T-helper 1 cell treated with Interleukin-12 subunit alpha and Interleukin-12 subunit beta and Interleukin-4 antibody, amounts not matched to agents 30 μg/mL and 1 μg/mL, for 36 hours (primary cell): ENCODE measurements at regions not wholly inside any gene's neighbourhood (a gene's known extent, or its start where the extent isn't known, plus 50 kb on each side); places are given as distances from the start of the nearest gene placed in this dataset.
"Not testable (repeated sequence)": the region's sequence is repeated elsewhere in the genome, so short reads cannot be mapped to it uniquely, and the experiment has no call there.

Experiments used
- H3K27ac Mint-ChIP-seq: one replicate; pipeline ENCODE4 v1.8.0; 2021; ENCODE audit warnings: mild to moderate bottlenecking, mixed read lengths
- H3K27me3 Mint-ChIP-seq: one replicate; pipeline ENCODE4 v1.8.0; 2021; ENCODE audit warnings: low read depth, mixed read lengths
- H3K36me3 Mint-ChIP-seq: one replicate; pipeline ENCODE4 v1.8.0; 2021; ENCODE audit warnings: low read depth, mixed read lengths
- H3K4me1 Mint-ChIP-seq: one replicate; pipeline ENCODE4 v1.8.0; 2021; ENCODE audit warnings: low read depth, mixed read lengths
- H3K4me3 Mint-ChIP-seq: one replicate; pipeline ENCODE4 v1.8.0; 2021; ENCODE audit warnings: mild to moderate bottlenecking, moderate library complexity, mixed read lengths
- H3K9me3 Mint-ChIP-seq: one replicate; pipeline ENCODE4 v1.8.0; 2021; ENCODE audit warnings: mixed read lengths

DNA sequence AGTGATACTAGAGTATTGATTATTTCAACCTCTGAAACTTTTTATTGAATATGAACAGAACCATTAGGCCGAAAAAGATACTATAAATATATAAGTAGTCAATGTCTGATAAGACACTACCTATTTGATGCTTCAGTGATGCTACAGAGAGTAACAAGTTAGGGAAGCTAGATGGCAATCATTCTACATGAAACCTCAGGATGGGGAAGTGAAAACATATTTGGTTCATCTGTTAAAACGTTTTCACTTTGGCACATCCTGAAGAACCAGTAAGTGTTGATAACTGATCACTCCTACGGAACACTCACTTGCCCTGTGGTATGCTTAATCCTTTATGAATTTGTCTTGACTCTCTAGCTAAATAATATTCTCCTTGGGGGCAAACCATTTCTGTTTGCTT lies 1064.9 kb downstream of the NXPH1 start:
- Mint-ChIP-seq H3K27me3 (no peaks in the 10 kb centered on the region), H3K9me3 (peaks cover 14% of the 10 kb centered on the region), H3K4me3 (no peak overlapping the region), H3K36me3 (no peaks in the 10 kb centered on the region), H3K4me1 (no peaks in the 10 kb centered on the region), H3K27ac (no peak overlapping the region)

DNA sequence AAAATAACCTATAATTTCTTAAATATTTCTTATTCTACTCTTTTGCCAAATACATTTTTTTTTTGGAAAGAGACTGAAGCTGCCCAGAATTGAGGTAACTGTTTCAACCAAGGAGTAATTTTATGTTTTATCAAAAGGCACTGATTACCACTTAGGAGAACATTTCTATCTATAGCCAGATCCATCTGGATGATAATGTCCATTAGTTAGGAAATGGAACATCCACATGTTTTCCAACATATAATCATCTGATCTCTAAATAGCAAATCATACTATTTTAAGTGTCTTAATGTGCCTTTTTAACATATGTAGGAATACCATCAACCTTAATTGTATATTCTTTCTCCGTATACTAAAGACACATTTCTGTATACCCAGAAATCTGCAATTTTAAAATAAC lies 1068.9 kb downstream of the NXPH1 start:
- Mint-ChIP-seq H3K27ac (no peak overlapping the region), H3K36me3 (no peaks in the 10 kb centered on the region), H3K4me1 (no peaks in the 10 kb centered on the region), H3K4me3 (no peak overlapping the region), H3K27me3 (no peaks in the 10 kb centered on the region), H3K9me3 (peaks cover 13% of the 10 kb centered on the region)

DNA sequence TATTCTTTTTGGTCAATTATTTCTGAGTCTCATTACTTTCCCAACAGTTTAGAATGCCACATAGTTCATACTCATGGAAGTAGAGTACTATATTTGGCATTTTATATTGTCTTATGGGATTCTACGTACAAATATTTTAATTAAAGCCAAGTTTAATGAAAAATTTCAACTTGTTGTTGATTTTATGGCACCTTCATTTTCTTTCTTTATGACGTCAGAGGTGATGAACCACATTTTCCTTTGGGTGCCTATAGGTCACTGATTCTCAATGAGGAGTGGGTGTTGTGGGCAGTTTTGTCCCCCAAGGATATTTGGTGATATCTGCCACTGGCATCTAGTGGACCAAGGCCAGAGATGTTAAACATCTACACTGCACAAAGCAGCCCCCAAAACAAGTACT lies 1071.3 kb downstream of the NXPH1 start:
- peaks cover 11% of the 10 kb centered on the region for H3K9me3 Mint-ChIP-seq
- H3K4me3 Mint-ChIP-seq = no peak overlapping the region
- H3K27ac Mint-ChIP-seq = no peak overlapping the region
- no peaks in the 10 kb centered on the region for H3K4me1 Mint-ChIP-seq
- no peaks in the 10 kb centered on the region for H3K36me3 Mint-ChIP-seq
- no peaks in the 10 kb centered on the region for H3K27me3 Mint-ChIP-seq

DNA sequence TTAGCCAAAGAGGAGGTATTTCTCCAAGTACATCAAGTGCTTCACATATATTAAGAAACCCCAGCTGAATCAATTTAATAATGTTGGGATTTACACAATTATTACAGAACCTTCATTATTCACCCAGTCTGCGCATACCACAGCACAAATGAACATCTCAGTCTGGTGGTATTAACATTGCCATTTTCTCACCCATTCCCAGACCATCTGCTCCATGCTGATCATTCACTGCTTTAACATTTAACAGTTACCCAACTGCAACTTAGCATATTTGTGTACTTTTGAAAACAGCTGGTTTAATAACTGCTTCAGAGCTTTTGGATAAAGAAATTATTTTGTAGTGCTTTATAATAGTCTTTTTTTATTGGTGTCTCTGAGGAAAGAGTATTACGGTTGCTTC lies 1072.1 kb downstream of the NXPH1 start:
- H3K36me3 Mint-ChIP-seq = no peaks in the 10 kb centered on the region
- no peak overlapping the region for H3K27ac Mint-ChIP-seq
- H3K4me1 Mint-ChIP-seq = no peaks in the 10 kb centered on the region
- peaks cover 8% of the 10 kb centered on the region for H3K9me3 Mint-ChIP-seq
- H3K4me3 Mint-ChIP-seq = no peak overlapping the region
- no peaks in the 10 kb centered on the region for H3K27me3 Mint-ChIP-seq

DNA sequence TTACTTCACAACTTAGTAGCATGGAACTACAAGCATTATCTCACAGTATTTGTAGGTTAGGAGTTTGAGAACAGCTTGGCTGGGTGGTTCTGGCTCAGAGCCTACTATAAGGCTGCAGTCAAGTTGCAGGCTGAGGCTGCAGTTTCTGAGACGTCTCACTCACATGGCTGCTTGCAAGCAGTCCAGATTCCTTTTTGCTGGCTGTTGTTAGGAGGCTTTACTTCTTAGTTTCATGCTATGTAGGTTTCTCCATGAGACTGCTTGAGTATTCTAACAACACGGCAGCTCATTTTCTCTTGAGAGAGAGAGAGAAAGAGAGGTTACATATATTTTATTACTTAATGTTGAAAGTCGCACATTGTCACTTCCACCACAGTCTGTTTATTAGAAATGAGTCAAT lies 1073.9 kb downstream of the NXPH1 start:
- no peaks in the 10 kb centered on the region for H3K4me1 Mint-ChIP-seq
- no peaks in the 10 kb centered on the region for H3K27me3 Mint-ChIP-seq
- no peaks in the 10 kb centered on the region for H3K9me3 Mint-ChIP-seq
- H3K36me3 Mint-ChIP-seq = no peaks in the 10 kb centered on the region
- H3K4me3 Mint-ChIP-seq = no peak overlapping the region
- H3K27ac Mint-ChIP-seq = no peak overlapping the region

DNA sequence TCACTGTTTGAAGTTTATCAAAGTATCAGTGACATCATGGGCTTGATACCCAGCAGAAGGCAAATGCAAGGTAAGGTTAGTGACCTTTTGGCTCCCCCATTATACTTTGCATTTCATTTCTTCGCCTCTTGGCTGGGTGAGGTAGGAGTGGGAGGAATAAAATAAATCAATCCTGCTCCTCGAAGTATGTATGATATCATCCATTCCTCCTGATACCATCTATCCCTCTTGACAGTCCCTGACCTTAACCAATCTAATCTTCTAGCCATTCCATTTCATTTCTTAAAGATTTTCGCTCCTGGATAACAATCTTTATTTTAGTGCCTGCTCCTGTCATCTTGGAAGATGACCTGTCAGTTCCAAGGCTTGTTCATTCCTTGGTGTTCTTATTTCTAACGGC lies 1083.3 kb downstream of the NXPH1 start:
- H3K4me1 Mint-ChIP-seq = no peaks in the 10 kb centered on the region
- no peak overlapping the region for H3K27ac Mint-ChIP-seq
- H3K27me3 Mint-ChIP-seq = no peaks in the 10 kb centered on the region
- no peak overlapping the region for H3K4me3 Mint-ChIP-seq
- no peaks in the 10 kb centered on the region for H3K36me3 Mint-ChIP-seq
- H3K9me3 Mint-ChIP-seq = peaks cover 8% of the 10 kb centered on the region

DNA sequence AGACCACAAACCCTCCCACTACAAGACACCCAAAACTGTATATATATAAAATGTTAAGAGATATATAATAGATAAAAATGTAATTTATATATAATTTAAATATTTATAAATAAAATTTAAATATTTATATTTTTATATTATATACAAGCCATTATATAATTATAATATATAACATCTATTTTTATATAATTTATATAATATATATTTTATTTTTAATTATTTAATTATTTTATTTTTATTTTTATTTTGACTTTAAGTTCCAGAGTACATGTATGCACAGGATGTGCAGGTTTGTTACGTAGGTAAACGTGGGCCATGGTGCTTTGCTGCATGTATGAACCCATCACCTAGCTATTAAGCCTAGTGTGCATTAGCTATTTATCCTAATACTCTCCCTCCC lies 1090.2 kb downstream of the NXPH1 start:
- no peaks in the 10 kb centered on the region for H3K9me3 Mint-ChIP-seq
- H3K36me3 Mint-ChIP-seq = no peaks in the 10 kb centered on the region
- no peaks in the 10 kb centered on the region for H3K27me3 Mint-ChIP-seq
- H3K27ac Mint-ChIP-seq = no peak overlapping the region
- H3K4me3 Mint-ChIP-seq = no peak overlapping the region
- H3K4me1 Mint-ChIP-seq = no peaks in the 10 kb centered on the region

DNA sequence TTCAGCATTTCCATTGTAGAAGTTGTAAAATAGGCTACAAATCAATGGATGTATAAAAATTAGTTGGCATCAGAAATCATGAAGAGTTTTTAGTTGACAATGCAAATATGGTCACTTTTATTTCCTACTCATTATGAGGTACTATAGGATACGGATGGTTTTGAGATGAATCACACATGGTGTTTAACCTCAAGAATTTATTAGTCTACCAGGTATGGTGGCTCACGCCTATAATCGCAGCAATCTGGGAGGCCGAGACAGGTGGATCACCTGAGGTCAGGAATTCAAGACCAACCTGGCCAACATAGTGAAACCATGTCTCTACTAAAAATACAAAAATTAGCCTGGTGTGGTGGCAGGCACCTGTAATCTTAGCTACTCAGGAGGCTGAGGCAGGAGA lies 1119.0 kb downstream of the NXPH1 start:
- not testable (repeated sequence) for H3K4me1 Mint-ChIP-seq, H3K27me3 Mint-ChIP-seq, H3K9me3 Mint-ChIP-seq, H3K27ac Mint-ChIP-seq, H3K4me3 Mint-ChIP-seq, H3K36me3 Mint-ChIP-seq

DNA sequence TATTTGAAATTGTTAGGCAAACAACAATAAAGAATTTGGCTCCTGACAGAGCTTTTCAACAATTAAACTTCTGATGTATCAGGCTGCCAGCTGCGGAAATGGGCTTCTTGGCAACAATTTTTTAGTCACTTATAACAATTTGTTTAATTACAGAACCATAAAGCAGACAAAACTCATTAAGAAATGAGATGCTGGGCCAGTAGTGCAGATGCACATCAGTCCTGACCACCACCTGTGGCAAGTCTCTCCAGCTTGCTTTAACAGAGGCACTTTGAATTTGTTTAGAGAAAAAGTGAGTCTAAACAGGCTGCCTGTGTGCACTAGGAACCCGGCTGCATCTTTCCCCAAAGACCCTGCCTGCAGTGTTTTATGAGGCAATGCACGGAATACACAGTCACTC lies 1124.4 kb downstream of the NXPH1 start:
- no peaks in the 10 kb centered on the region for H3K4me1 Mint-ChIP-seq
- H3K27me3 Mint-ChIP-seq = no peaks in the 10 kb centered on the region
- H3K27ac Mint-ChIP-seq = no peak overlapping the region
- no peak overlapping the region for H3K4me3 Mint-ChIP-seq
- no peaks in the 10 kb centered on the region for H3K36me3 Mint-ChIP-seq
- no peaks in the 10 kb centered on the region for H3K9me3 Mint-ChIP-seq

DNA sequence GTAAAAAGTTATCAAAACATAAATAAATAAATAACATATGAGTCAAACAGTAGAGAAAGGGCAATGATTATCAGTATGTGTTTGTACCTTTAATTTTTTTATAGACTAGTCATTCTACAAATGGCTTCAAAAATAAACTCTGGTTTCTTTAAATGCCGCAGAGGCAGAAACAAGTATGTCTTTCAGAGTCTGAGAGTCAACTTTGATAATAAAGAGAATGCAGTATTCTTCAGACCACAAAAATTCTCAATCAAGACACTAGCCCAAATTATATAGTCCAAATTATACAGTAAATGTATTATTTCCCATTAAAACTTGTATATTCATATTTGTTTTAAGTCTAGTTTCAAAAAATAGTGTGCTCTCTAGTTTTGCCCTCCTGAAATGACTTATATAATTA lies 1142.3 kb downstream of the NXPH1 start:
- Mint-ChIP-seq H3K27me3 (no peaks in the 10 kb centered on the region), H3K9me3 (peaks cover 8% of the 10 kb centered on the region), H3K36me3 (no peaks in the 10 kb centered on the region), H3K4me1 (no peaks in the 10 kb centered on the region), H3K4me3 (no peak overlapping the region), H3K27ac (no peak overlapping the region)

DNA sequence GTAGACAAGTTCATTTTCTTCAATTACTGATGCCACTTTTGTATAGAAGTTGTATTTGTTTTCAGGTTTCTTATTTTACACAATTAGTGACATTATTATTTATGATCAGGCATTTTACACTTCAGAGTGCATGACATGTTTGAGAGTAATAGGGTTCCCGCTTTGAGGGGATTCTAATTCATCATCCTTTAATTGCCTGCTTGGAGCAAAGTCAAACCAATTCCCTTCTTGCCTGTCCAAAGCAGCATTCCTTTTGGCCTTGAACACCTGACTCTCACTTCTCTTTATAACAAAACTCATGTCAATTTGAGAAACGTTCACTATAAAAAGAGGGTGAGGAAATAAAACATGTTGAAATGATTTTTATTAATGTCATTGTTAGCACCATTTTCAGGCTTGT lies 1149.4 kb downstream of the NXPH1 start:
- Mint-ChIP-seq H3K4me3 (no peak overlapping the region), H3K27ac (no peak overlapping the region), H3K9me3 (peaks cover 8% of the 10 kb centered on the region), H3K27me3 (no peaks in the 10 kb centered on the region), H3K4me1 (no peaks in the 10 kb centered on the region), H3K36me3 (no peaks in the 10 kb centered on the region)

DNA sequence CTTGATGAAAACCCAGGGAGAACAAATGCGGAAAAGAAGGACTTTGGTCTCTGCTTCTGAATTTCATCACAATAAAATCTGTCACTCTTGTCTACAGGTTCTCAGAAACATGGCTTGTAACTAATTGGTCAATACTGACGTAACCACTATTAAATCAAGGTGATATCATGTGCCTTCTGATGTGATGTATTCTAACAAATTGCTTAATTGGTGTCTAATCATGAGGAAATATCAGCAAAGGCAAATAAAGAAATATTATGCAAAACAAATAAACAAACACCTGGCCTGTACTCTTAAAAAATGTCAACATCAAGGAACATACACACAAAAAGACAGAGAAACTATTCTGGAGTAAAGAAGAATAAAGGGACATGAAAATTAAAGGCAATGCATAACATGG lies 1165.0 kb downstream of the NXPH1 start:
- peaks cover 7% of the 10 kb centered on the region for H3K9me3 Mint-ChIP-seq
- no peak overlapping the region for H3K27ac Mint-ChIP-seq
- H3K4me1 Mint-ChIP-seq = no peaks in the 10 kb centered on the region
- H3K27me3 Mint-ChIP-seq = no peaks in the 10 kb centered on the region
- H3K4me3 Mint-ChIP-seq = no peak overlapping the region
- H3K36me3 Mint-ChIP-seq = no peaks in the 10 kb centered on the region

DNA sequence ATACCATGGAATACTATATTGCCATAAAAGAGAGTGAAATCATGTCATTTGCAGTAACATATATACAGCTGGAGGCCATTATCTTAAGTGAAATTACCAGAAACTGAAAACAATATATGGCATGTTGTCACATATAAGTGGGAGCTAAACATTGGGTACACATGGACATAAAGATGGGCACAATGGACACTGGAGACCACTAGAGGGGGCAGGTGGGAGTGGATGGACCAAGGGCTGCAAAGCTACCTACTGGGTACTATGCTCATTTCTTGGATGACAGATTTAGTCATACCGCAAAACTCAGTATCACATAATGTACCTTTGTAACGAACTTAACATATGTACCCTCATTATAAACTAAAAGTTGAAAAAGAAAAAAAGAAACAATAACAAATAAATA lies 1167.6 kb downstream of the NXPH1 start:
- peaks cover 7% of the 10 kb centered on the region for H3K9me3 Mint-ChIP-seq
- no peaks in the 10 kb centered on the region for H3K27me3 Mint-ChIP-seq
- no peaks in the 10 kb centered on the region for H3K4me1 Mint-ChIP-seq
- no peaks in the 10 kb centered on the region for H3K36me3 Mint-ChIP-seq
- no peak overlapping the region for H3K27ac Mint-ChIP-seq
- no peak overlapping the region for H3K4me3 Mint-ChIP-seq

DNA sequence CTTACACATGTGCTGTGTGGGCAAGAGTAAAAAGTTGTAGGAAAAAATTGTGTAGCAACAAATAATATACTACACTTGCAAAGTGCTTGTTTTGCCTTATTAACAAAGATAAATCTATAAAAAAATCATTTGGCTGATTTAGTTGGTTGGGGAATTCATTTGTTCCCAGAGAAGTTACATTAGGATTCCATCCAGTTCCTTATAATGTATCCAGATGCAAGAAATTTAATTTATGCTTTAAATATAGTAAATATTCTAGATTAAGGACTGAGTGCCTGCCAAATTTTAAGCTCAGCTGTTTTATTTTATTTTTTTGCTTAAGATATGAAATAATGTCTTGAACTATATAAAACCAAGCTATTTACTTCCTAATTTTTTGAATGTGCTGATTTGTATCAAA lies 1169.9 kb downstream of the NXPH1 start:
- Mint-ChIP-seq H3K9me3 (peaks cover 16% of the 10 kb centered on the region), H3K36me3 (no peaks in the 10 kb centered on the region), H3K4me1 (no peaks in the 10 kb centered on the region), H3K27ac (no peak overlapping the region), H3K4me3 (no peak overlapping the region), H3K27me3 (no peaks in the 10 kb centered on the region)

DNA sequence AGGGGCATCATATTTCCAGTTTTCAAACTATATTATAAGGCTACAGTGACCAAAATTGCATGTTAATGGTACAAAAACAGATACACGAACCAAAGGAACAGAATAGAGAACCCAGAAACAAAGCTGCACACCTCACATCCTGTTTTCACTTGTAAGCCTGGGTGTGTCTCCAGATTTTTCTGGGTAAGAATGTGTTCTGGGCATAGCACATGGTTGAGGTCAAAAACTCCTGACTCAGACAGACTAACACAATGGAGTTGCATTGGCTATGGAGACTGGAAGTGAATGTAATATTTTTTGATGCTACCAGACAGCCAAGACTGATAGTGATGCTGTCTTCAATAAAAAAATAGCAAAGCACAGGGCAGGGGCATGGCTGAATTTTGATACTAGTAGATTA lies 1175.2 kb downstream of the NXPH1 start:
- Mint-ChIP-seq H3K9me3 (peaks cover 29% of the 10 kb centered on the region), H3K4me1 (no peaks in the 10 kb centered on the region), H3K27me3 (no peaks in the 10 kb centered on the region), H3K27ac (no peak overlapping the region), H3K36me3 (no peaks in the 10 kb centered on the region), H3K4me3 (no peak overlapping the region)

DNA sequence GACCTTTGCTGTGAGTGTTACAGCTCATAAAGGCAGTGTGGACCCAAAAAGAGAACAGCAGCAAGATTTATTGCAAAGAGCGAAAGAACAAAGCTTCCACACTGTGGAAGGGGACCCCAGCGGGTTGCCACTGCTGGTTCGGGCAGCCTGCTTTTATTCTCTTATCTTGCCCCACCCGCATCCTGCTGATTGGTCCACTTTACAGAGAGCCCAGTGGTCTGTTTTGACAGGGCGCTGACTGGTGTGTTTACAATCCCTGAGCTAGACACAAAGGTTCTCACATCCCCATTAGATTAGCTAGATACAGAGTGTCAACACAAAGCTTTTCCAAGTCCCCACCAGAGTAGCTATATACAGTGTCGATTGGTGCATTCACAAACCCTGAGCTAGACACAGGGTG lies 1187.5 kb downstream of the NXPH1 start:
- H3K27me3 Mint-ChIP-seq, H3K36me3 Mint-ChIP-seq, H3K4me1 Mint-ChIP-seq, H3K27ac Mint-ChIP-seq, H3K4me3 Mint-ChIP-seq: not testable (repeated sequence)
- H3K9me3 Mint-ChIP-seq = peaks cover 30% of the 10 kb centered on the region
